Kidney capillary endothelial cell (primary cell): ENCODE measurements at regions not wholly inside any gene's neighbourhood (a gene's known extent, or its start where the extent isn't known, plus 50 kb on each side); places are given as distances from the start of the nearest gene placed in this dataset.

ENCODE experiments used
- DNase-seq: peaks from one replicate; pipeline ENCODE4 v3.0.0-alpha.2; 2018; ENCODE audit warnings: low spot score

DNA sequence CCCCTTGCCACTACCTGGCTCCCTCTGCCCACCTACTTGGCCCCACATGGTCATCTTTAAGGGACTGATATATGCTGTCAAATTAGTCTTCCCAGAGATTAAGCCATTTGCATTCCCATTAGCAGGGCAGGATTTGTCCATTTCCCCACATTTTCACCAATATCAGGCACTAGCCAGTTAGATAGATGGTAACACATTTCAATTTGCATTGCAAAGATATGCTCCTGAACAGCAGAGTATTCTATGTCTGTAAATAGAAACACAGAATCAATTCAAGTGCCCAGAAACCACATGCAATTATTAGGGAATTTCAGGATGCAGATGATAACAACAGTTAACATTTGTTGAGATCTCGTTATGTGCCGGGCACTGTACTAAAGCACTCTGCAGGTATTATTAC, 92.6 kb upstream of the IL12B start:
- no peak for DNase-seq

DNA sequence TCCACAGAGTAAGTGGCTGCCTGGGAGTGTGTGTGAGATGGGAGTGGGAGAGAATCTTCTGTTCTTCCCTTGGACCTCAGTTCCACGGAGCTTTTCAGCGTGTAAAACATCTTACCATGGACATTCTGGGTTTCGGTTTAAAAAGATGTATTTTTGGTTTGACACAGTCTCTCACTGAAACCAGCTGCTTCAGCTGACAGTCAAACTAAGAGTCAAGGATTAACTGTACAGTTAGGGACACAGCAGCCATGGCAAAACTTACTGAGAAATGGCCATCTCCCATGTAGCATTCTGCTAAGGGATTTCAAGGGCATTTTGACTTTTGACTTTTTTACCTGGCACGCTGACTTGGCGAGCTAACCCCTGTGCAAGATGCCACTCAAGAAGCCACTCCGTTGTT, 93.8 kb upstream of the IL12B start:
- no peak for DNase-seq

DNA sequence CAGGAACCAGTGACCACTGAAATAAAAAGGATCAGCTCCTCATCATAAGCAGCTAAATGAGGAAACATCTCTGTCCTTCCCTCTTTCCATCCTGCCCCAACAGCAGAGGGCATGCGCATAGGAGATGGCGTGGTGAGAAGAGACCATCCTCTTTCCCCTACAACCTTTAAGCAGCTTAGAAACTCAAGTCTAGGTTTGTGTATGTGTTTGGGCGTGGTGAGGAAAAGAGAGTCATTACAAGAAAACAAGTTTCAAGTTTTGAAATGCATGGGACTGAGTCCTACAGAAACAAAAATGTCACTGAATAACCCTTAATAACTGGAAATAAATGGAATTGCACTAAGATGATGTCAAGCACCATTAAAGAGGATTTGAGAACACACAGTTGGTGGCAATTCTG, 96.4 kb upstream of the IL12B start:
- DNase-seq: no peak

DNA sequence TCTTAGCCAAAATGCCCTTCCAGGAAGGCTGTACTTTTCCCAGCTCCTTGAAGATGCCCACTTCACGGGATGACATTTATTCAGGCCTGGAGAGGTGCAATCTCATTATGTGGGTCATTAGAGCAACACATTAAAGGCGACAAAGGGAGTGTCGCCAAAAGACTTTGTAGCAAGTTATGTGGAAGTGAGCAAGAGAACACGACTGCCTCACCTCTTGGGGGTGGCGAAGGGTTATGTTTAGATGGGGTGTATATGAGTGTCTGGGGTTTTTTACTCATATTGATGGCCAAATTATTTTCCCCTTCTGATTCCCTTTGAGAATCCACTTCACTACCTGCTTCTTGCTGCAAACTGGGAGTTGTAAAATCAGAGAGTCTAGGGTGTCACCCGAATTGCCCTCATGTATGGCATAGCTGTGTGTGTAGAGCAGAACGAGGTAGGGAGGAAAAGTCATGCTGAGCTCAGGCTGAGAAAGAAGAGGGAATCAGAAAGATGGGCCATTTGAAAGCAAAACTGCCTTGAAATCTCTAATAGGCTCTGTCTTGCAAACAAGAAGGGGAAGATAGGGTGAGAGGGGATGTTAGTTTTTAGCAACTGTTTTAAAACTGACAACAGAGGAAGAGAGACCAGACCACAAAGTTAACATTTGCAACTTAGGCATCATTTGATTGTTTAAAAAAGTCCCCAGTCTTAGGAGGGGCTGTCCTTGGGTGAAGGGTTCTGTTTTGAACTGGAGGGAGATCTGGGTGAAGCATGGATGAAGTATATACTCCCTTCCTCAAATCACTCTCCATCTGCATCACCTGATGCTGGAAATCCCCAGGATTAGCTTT, 97.1 kb upstream of the IL12B start:
- DNase-seq: no peak

DNA sequence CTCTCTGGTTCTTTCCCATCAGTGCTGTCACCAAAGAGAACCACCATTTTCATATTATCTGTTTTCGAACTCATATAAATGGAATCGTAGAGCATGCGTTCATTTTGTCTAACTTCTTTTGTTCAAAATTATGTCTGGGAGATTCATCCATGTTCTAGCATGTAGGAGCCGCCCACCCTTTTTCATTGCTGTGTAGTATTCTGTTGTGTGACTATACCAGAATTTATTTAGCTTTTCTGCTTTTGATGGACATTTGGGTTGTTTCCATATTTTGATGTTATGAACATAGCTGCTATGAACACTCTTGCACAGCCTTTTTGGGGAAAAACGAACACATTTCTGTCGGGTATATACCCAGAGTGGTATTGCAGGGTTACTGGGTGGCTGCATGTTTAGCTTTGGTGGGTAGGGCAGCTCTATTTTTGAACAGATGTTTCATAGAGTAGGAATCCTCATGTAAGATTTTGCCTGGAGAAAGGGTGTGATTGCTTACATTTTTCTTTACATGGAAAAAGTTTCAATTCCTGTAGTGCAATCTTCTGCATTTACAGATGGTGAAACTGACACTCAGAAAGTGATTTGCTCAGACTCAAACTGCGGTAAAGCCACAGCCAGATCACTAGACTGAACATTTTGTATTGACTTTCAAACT, 100.2 kb upstream of the IL12B start:
- no peak for DNase-seq

DNA sequence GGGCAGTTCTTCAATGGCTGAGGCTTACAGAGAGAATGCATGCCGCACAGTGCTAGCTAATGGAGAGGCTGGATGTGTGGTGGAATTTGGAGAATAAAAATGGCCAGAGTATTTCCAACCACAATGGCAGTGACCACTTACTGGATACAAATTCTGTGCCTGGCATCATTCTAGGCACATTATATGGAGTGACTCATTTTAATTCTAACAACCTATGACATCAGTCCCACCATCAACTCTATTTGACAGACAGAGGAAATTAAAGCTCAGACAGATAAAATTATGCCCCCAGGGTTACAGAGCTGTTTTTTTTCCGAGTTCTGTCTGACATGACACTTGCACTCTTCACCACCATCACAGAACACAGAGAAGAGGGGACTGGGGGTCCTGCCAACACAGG, 105.6 kb upstream of the IL12B start:
- DNase-seq: no peak

DNA sequence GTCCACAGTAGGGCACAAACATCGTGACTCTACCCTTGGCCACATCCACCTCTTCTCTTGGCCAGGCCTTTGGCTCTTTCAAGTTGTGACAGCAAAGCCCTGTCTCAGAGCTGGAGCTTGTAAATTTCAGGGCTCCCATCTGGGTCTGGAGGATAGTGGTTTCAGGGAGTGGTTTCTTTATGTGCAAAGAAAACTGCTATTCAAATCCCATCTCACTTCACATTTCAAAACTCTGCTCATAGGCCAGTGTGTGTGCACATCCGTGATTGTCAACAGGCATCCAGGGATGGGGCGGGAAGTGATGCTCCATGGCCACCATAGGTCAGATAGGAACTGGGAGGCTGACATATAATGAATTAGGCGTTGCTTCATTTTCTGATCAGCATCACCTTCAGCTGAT, 107.8 kb upstream of the IL12B start:
- DNase-seq: no peak

DNA sequence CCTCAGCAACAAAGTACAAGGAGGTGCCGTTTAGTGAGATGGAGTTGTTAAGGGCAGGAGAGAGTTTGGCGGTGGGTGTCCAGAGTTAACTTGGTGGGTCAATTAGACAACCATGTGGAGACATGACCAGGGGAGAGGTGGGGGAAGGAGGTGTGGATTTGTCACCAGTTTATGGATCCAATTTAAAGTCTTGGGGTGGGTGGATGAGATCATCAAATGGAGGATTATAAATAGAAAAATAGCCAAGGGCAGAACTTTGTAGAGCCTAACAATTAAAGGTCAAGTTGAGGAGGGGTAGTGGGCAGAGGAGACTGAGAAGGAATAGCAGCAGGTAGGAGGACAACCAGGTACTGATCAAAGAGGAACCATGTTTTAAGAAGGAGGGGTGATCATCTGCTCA, 108.7 kb upstream of the IL12B start:
- no peak for DNase-seq

DNA sequence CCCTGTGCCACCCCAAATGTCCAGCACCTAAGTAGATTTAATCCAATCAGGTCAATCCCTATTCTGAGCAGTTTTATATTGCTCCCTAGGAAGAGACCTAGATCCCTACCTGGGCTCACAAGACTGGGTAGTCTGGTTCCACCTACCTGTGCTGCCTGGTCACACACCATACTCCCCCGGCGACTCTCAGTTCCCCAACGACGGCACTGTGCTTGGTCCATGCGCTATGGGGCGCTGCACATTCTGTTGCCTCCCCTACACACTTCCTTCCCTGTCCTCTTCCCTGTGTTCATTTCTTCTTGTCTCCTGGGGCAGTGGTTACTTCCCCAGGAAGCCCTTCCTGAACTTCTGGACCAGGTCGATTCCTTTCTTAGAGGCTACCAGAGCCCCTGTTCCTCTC, 109.9 kb upstream of the IL12B start:
- no peak for DNase-seq

DNA sequence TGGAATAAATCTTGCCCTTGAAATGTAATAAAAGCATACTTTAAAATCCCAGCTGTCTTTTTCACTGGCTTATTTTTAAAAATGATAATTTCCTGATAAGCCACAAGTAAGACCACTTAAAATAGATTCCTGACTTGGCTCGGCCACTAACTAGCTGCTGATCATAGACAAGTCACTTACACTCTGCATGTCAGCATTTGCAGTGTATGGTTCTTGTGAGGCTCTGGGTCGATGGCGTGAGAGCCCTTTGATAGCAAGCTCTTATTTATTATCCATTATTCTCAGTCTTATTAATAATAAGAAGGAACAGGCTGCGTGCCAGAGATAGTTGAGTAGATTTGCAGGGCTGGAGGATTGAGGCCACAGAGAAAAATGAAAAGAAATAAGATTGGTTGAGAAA, 110.7 kb upstream of the IL12B start:
- DNase-seq: no peak

DNA sequence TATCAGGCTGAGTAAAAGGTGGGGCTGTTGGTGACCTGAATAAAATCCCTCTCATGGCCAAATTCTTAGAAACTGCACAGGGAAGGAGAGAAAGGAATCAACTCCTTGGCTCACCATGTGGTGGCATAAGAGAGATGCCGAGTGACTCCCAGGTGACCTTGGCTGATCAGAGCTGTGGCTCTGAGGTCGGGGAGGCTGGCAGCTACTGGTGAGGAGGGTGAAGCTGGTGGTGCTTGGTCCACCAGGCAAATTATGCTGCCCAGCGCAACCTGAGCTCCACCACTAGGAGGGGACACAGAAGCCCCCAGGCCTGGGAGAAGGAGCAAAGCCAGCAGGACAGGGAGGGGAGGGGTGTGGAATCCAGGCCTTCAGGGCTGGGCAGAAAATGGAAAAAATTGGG, 111.2 kb upstream of the IL12B start:
- DNase-seq: no peak

DNA sequence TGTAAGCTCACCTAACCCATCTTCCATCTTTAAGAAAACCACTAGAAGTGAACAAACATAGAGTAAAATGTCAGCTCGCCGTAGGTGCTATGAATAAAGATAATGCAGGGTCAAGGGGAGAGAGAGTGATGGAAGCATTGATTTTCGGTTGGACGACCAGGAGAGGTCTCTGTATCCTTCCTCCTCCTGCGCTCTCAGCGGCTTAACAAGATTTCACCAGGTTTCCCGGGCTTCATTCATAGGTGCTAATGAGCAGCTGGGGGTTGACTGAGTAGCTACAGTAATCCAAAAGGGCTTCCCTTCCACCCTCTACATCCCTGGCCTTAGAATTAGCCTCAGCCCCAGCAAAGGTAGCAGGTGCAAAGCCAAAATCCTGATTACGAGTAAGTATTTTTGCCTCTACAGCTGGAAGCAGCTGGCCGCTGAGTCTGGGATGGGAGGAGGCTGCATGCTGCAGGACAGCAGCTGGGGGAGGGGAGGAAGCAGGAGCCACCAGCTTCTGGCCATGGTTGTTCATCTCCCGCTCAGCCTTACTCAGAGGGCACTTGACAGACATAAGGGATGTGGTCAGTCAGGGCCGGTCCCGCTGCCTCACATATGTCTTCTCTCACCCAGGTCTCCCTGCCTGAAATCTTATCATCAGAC, 112.0 kb upstream of the IL12B start:
- no peak for DNase-seq

DNA sequence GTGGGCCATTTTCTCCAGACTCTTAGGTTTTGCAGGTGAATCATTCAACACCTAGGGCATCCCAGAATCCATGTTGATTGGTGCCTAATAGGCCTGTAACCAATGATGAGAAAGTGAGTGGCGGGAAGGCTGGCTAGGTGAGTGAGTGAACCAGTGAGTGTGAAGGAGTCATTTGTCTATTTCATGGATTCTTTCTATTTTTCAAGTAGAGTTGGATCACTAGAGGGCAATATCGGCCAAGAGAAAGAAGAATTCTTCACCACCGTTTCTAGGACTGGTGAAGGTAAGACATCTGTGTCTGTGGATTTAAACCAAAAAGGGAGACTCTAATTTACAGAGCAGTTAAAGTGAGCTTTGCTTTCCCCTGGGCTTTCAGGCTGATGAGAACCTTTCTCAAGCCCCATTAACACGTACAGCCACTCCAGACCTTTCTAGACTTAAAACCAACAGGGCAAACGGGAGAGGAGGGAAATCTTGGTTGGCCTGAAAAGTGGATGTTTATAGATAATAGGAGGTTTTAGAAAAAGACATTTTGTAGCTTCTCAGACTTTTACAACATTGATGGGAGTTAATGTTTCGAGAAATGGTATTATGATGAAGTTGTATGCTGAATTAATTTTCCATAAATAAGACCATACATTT, 114.3 kb upstream of the IL12B start:
- peak; percentile 21 for DNase-seq

DNA sequence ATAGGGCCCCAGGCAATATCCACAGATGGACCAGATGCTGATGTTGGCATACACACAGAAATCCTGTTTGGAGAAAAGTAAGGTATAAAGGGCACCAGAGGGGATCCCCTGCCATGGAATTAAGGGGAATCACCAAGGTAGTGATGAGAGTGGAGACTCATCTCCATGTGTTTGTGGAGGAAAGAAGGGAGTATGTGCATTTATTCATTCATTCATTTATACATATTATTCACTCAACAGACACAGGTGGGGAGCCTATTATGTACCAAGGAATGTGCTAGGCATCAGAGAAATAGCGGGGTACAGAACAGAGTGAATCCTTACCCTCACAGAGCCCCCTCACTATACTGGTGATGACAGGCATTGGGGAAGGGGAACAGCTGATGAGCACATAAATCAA, 116.8 kb upstream of the IL12B start:
- no peak for DNase-seq

DNA sequence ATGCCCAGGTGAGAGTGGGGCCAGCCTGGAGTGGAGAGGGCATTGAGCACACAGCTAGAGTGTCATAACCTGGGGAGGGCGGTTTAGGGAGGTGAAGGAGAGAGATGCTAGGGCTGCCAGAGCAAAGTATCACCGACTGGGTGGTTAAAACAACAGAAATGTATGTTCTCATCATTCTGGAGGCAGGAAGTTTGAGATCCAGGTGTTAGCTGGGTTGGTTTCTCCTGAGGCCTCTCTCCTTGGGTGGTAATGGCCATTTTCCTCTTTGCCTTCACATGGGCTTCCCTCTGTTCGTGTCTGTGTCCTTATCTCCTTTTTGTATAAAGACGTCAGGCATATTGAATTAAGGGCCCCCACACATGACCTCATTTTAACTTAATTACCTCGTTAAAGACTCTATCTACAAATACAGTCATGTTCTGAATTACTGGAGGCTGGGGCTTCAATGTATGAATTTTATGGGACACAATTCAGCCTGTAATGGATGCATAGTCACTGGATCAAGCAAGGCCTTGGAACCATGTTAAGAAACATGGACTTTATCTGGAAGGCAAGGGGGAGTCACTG, 118.6 kb upstream of the IL12B start:
- no peak for DNase-seq

DNA sequence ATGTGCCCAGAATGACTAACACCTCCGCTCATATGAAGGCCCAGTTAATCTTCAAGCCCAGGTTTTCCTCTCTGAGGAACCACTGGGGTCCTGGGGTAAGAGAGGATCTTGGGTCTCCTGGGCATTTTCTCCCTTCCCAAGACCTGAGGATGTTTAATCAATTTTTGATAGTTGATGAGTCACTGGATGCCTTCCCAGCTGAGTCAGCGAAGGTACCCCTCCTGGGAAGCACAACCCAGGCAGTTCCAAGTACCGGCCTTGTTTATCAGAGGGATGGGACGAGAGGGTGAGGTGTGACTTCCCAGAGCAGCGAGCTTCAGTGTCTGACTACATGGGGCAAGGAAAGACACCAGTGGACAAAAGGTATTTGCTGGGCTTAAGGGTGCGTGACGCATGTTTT, 119.6 kb upstream of the IL12B start:
- DNase-seq: no peak

DNA sequence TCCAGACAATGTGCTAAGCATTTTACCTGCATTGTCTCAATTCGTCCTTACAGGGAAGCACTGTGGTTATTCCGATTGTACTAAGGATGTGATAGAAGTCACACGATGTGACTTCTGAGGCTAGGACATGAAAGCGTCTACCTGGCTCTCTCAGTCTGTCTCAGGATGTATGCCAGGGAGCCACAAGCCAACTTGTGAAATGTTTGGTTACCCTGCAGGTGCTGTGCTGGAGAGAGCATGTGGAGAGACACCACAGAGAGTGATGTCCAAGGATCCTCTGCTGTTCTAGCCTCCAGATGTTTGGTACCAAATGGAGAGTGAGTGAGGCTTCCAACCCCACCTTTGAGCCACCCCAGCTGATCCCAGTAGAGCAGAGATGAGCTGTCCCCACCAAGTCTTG, 120.1 kb upstream of the IL12B start:
- no peak for DNase-seq

DNA sequence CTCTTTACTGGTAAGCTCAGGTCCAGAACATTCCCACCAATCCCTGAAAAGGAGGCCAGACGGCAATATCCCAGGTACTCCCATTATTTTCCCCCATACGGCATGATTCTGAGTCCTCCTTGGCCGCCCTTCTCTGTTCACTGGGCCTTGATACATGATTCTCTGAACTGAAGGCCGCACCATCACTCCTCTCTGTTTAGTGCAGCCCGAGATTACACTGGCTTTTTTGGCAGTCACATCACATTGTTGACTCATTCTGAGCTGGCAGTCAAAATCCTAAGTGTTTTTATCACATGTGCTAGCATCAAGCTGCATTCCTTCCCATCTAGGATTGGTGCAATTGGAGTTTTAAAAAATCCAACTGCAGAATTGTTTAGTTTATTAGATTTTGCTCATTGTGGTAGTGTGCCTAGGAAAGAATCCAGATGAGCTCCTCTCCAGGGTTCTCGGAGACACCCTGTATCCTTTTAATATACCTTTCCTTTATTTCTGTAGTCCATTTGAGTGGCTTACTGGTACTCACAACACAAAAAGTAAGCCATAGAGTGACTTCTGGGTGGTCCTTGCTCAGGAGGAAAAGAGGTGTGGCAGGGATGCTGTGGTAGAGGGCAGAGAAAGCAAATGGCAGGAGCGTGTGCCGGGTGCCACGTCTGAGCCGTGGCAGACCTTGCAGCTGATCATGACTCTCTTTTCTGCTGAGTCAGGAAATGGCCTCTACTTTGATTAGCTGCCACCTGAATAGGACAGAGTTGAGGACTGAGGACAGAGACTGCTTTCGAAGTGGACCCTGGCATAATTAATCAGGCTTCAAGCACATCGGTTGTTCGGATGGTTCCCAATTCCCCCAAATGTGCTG, 121.1 kb upstream of the IL12B start:
- DNase-seq: peak; percentile 33

DNA sequence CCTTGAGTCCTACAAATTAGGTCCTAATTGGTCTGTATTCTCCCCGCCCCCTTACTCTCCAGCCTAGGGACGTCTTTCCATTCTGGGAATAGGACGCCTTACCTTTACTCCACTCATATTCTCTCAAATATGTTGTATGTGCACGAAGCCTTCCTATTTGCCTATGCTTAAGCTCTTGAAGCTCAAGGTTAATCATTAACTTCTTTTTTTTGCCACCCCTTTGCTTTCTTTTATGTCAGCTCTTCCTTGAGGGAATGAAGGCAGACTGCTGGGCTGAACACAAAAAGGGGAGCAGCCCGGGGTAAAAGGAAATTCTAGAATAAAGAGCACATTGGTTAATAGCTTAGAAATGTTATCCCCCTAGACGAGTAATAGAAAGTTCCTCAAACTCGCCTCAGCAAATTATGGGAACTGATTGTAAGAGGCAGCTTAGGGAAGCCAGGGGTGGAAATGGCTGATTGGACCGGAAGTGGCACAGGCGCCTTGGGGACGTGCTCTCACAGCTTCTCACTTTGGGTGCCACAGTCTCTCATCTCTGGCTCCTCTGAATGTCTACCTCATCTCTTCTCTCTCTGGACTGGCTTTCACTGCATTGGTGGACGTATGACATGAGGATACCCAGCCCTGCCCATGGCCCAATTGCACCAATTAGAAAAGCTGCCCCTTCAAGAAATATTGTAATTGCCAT, 122.3 kb upstream of the IL12B start:
- no peak for DNase-seq

DNA sequence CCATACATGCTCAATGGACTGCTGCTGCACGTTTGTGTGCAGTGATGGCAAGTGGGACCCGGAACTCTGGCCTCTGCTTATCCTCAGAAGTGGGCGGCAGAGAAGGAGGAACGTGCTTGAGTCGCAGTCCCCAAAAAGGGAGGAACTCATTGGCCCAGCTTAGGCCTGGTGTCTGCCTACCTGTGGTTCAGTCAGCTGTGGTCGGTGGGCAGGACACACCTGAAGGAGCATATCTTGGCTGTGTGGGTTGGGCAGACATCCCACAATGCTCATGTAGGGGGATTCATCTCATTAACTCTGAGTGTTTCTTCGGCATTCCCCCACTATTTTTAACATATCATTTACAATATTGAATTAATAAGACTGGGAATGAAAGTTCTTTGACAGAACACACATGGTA, 122.9 kb upstream of the IL12B start:
- no peak for DNase-seq

DNA sequence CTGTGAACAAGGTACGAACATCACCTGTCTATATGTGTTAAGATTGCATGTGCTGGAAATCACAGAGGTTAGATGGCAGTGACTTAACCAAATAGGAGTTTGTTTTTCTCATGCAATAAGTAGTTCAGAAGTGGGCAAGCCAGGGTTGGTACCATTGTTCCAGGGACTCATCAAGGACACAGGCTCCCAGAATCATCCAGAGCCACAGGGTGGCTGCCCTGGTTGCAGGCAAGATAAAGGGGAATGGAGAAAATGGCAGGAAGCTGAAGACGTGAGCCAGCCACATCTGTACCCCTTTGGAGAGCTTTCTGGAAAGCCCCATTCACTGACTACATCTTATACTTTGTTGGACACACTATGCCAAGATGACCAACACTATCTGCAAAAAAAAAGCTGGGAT, 126.0 kb upstream of the IL12B start:
- DNase-seq: no peak
